OCI-LY1 (cell line): ENCODE measurements at regions not wholly inside any gene's neighbourhood (a gene's known extent, or its start where the extent isn't known, plus 50 kb on each side); places are given as distances from the start of the nearest gene placed in this dataset.
"Not testable (repeated sequence)": the region's sequence is repeated elsewhere in the genome, so short reads cannot be mapped to it uniquely, and the experiment has no call there.

Source experiments
- H2AFZ ChIP-seq: fragments of 200-600 bp; sonication (generic), shearing (Covaris generic); 2 replicates; pipeline ENCODE4 v1.6.0; 2014; ENCODE audit warnings: antibody characterized with exemption, mild to moderate bottlenecking, low read length
- H3F3A ChIP-seq: fragments of 200-600 bp; sonication (generic), shearing (Covaris generic); 2 replicates; pipeline ENCODE4 v1.6.0; 2014; ENCODE audit warnings: mild to moderate bottlenecking, antibody characterized with exemption, low read length, moderate library complexity; ENCODE audit not compliant: insufficient read depth
- H3K27ac ChIP-seq: fragments of 200-600 bp; sonication (generic); 2 replicates; pipeline ENCODE4 v1.5.1; 2014; ENCODE audit warnings: low read length, mixed run types, mild to moderate bottlenecking, low read depth; ENCODE audit not compliant: poor library complexity, severe bottlenecking
- H3K27me3 ChIP-seq: fragments of 200-600 bp; sonication (generic); 2 replicates; pipeline ENCODE4 v1.6.0; 2014; ENCODE audit warnings: antibody characterized with exemption, mild to moderate bottlenecking, low read length, moderate library complexity; ENCODE audit not compliant: insufficient read depth
- H3K36me3 ChIP-seq: fragments of 200-600 bp; sonication (generic); 2 replicates; pipeline ENCODE4 v1.6.1; 2014; ENCODE audit warnings: mild to moderate bottlenecking, antibody characterized with exemption, low read length, moderate library complexity, mixed read lengths; ENCODE audit not compliant: insufficient read depth
- H3K4me1 ChIP-seq: fragments of 200-600 bp; sonication (generic); 2 replicates; pipeline ENCODE4 v1.5.1; 2014; ENCODE audit warnings: mild to moderate bottlenecking, low read length, moderate library complexity; ENCODE audit not compliant: insufficient read depth, severe bottlenecking
- H3K4me2 ChIP-seq: fragments of 200-600 bp; sonication (generic), shearing (Covaris generic); 2 replicates; pipeline ENCODE4 v1.6.1; 2014; ENCODE audit warnings: low read length
- H3K4me3 ChIP-seq: fragments of 200-600 bp; sonication (generic); 2 replicates; pipeline ENCODE4 v1.5.1; 2014; ENCODE audit warnings: low read length, low read depth, mild to moderate bottlenecking, mixed read lengths; ENCODE audit not compliant: poor library complexity, severe bottlenecking
- H3K79me2 ChIP-seq: fragments of 200-600 bp; shearing (Covaris generic); 2 replicates; pipeline ENCODE4 v1.6.1; 2016; ENCODE audit warnings: mixed run types, low read length, mixed read lengths; ENCODE audit not compliant: insufficient read depth
- H3K9ac ChIP-seq: fragments of 200-600 bp; sonication (generic), shearing (Covaris generic); 2 replicates; pipeline ENCODE4 v1.6.1; 2014; ENCODE audit warnings: mild to moderate bottlenecking, low read length, mixed read lengths
- H3K9me2 ChIP-seq: fragments of 200-600 bp; sonication (generic), shearing (Covaris generic); 2 replicates; pipeline ENCODE4 v1.6.1; 2014; ENCODE audit warnings: low read depth, mild to moderate bottlenecking, low read length, mixed read lengths
- H3K9me3 ChIP-seq: fragments of 200-600 bp; shearing (Covaris generic); 2 replicates; pipeline ENCODE4 v1.6.1; 2014; ENCODE audit warnings: low read length, mixed read lengths
- H4K20me1 ChIP-seq: fragments of 200-600 bp; sonication (generic), shearing (Covaris generic); 2 replicates; pipeline ENCODE4 v1.6.0; 2016; ENCODE audit warnings: mild to moderate bottlenecking, low read length; ENCODE audit not compliant: insufficient read depth
- EZH2 ChIP-seq: fragments of 200-600 bp; sonication (generic), shearing (Covaris generic); IDR thresholded peaks from 2 replicates; pipeline ENCODE4 v1.8.0; 2017; ENCODE audit warnings: borderline replicate concordance, mixed run types, mild to moderate bottlenecking, antibody characterized with exemption, low read length, moderate library complexity, mixed read lengths
- TF ChIP-seq, protein P1 (sequence below): fragments of 200-600 bp; sonication (generic), shearing (Covaris generic); IDR thresholded peaks from 2 replicates; pipeline ENCODE4 v1.5.1; 2017; ENCODE audit warnings: mild to moderate bottlenecking, antibody characterized with exemption, low read length, moderate library complexity, mixed read lengths

DNA sequence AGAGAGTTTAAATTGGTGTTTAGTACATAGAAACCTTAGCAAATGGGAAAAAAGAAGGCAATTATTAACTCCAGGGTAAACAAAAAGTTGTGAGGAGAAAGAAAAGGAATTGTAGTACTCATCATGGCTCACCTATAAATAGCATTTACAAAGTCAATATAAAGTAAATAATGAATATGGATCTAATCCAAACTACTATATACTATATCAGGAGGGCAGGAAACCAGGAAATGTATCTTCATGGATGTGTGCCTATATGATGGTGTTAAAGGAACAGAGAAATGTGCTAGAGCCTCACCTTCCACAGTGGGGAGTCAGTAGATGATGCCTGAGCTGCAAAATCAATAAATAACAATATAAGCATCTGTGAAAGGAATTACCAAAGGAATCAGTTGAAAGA, 208.9 kb downstream of the FAM43A start:
- Histone ChIP-seq H3K4me1 (no peaks in the 10 kb centered on the region), H3K79me2 (no peaks in the 10 kb centered on the region), H3K9me2 (no peaks in the 10 kb centered on the region), H3K27ac (no peak overlapping the region), H4K20me1 (no peaks in the 10 kb centered on the region), H2AFZ (no peak overlapping the region), H3K9me3 (no peaks in the 10 kb centered on the region), H3F3A (no peaks in the 10 kb centered on the region), H3K27me3 (no peaks in the 10 kb centered on the region; the same call in 1 of the 2 replicates), H3K9ac (no peak overlapping the region), H3K36me3 (no peaks in the 10 kb centered on the region), H3K4me3 (no peak overlapping the region), H3K4me2 (no peak overlapping the region)
- no peak for TF ChIP-seq EZH2
- TF ChIP-seq, protein P1, sequence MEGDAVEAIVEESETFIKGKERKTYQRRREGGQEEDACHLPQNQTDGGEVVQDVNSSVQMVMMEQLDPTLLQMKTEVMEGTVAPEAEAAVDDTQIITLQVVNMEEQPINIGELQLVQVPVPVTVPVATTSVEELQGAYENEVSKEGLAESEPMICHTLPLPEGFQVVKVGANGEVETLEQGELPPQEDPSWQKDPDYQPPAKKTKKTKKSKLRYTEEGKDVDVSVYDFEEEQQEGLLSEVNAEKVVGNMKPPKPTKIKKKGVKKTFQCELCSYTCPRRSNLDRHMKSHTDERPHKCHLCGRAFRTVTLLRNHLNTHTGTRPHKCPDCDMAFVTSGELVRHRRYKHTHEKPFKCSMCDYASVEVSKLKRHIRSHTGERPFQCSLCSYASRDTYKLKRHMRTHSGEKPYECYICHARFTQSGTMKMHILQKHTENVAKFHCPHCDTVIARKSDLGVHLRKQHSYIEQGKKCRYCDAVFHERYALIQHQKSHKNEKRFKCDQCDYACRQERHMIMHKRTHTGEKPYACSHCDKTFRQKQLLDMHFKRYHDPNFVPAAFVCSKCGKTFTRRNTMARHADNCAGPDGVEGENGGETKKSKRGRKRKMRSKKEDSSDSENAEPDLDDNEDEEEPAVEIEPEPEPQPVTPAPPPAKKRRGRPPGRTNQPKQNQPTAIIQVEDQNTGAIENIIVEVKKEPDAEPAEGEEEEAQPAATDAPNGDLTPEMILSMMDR = no peak

DNA sequence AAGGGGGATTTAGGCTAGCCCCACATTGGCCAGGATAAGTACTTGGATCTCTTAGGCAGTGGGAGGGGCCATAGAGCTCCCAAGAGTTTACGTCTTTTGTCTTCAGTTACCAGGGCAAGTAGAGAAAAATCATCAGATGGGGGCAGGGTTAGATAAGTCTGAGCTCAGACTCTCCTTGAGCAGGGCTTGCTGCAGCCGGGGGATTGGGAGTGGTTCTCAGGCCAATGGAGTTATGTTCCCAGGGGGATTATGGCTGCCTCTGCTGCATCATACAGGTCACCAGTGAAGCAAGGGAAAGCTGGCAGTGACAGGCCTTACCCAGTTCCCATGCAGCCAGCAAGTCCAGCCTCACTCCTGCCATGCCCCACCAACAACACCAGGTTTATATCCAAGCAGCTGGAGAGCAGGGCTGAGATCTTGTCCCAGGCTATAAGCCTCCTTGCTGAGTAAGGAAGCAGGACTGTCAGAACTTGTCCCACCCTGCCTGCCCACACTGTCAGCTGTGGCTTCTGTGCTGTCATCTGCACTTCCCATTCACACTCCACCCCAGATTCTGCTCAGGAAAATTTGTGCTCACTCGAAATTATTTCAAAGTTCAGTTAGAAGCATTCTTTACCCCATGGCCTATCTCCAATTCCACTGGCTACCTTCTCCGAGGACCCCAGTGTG, 215.3 kb downstream of the FAM43A start:
- peaks cover 6% of the 10 kb centered on the region; the same call in 1 of the 2 replicates for H3K9me3 ChIP-seq

DNA sequence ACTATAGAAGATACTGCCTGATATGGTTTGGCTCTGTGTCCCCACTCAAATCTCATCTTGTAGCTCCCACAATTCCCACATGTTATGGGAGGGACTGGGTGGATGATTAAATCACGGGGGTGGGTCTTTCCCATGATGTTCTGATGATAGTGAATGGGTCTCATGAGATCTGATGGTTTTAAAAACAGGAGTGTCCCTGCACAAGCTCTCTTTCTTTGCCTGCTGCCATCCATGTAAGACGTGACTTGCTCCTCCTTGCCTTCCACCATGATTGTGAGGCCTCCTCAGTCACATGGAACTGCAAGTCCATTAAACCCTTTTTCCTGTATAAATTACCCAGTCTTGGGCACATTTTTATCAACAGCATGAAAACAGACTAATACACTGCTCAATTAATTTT, 217.8 kb downstream of the FAM43A start:
- H3K9me2 ChIP-seq, H4K20me1 ChIP-seq, H3K27me3 ChIP-seq, H3K9ac ChIP-seq, H3K4me3 ChIP-seq, H3K36me3 ChIP-seq, H3K9me3 ChIP-seq, H3K4me2 ChIP-seq, H3F3A ChIP-seq, H2AFZ ChIP-seq, H3K27ac ChIP-seq, H3K79me2 ChIP-seq, H3K4me1 ChIP-seq: not testable (repeated sequence)

More for the DNA sequence above, 215.3 kb downstream of the FAM43A start:
- Histone ChIP-seq H3K9me2 (no peaks in the 10 kb centered on the region), H3K9ac (no peak overlapping the region), H3K4me3 (no peak overlapping the region), H3K36me3 (no peaks in the 10 kb centered on the region), H3K4me2 (no peak overlapping the region), H3K27ac (no peak overlapping the region), H4K20me1 (no peaks in the 10 kb centered on the region), H3K79me2 (no peaks in the 10 kb centered on the region), H2AFZ (no peak overlapping the region), H3K27me3 (no peaks in the 10 kb centered on the region; the same call in 1 of the 2 replicates), H3K4me1 (no peaks in the 10 kb centered on the region), H3F3A (no peaks in the 10 kb centered on the region)
- no peak for TF ChIP-seq EZH2
- TF ChIP-seq, protein P1 = no peak

DNA sequence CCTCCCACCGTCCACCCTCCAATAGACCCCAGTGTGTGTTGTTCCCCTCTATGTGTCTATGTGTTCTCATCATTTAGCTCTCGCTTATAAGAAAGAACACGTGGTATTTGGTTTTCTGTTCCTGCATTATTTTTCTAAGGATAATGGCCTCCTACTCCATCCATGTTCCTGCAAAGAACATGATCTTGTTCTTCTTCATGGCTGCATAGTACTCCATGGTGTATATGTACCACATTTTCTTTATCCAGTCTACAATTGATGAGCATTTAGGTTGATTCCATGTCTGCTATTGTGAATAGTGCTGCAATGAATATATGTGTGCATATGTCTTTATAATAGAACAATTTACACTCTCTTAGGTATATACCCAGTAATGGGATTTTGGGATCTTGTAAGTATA, 219.3 kb downstream of the FAM43A start:
- not testable (repeated sequence) for H3K4me1 ChIP-seq, H2AFZ ChIP-seq, H3K36me3 ChIP-seq, H3K27ac ChIP-seq, H3K9ac ChIP-seq, H3K9me3 ChIP-seq, H3K4me3 ChIP-seq, H4K20me1 ChIP-seq, H3K9me2 ChIP-seq, H3K27me3 ChIP-seq, H3K4me2 ChIP-seq, H3K79me2 ChIP-seq, H3F3A ChIP-seq
